Activated CD8-positive, alpha-beta memory T cell treated with anti-CD3 and anti-CD28 coated beads, Interleukin-2, amount 10 ng/mL, durations not matched to agents 7 days and 5 days (primary cell): ENCODE measurements at regions not wholly inside any gene's neighbourhood (a gene's known extent, or its start where the extent isn't known, plus 50 kb on each side); places are given as distances from the start of the nearest gene placed in this dataset.

Experiments used
- ATAC-seq: fragments of 150-1000 bp; cut with Tn5 transposase; one replicate; pipeline ENCODE4 v1.10.0; 2021; ENCODE audit warnings: moderate library complexity
- CTCF ChIA-PET: fragments of 350-600 bp; sonication (Branson Sonifier 250); formaldehyde crosslinking; loops from one replicate; lab custom pipeline; 2021; ENCODE audit warnings: antibody characterized with exemption; lab: Charles Lee
- DNase-seq: peaks from one replicate; pipeline ENCODE4 v3.0.0-alpha.2; 2020
- H3K27ac Mint-ChIP-seq: one replicate; pipeline ENCODE4 v1.8.0; 2021; ENCODE audit warnings: mild to moderate bottlenecking, mixed read lengths
- H3K27me3 Mint-ChIP-seq: one replicate; pipeline ENCODE4 v1.8.0; 2021; ENCODE audit warnings: mixed read lengths
- H3K36me3 Mint-ChIP-seq: one replicate; pipeline ENCODE4 v1.8.0; 2021; ENCODE audit warnings: mild to moderate bottlenecking, mixed read lengths
- H3K4me1 Mint-ChIP-seq: one replicate; pipeline ENCODE4 v1.8.0; 2021; ENCODE audit warnings: mixed read lengths
- H3K4me3 Mint-ChIP-seq: one replicate; pipeline ENCODE4 v1.8.0; 2021; ENCODE audit warnings: mild to moderate bottlenecking, moderate library complexity, mixed read lengths
- H3K9me3 Mint-ChIP-seq: one replicate; pipeline ENCODE4 v1.8.0; 2022; ENCODE audit warnings: low read depth, mixed read lengths

- Mint-ChIP-seq H3K27ac (no peak overlapping the region), H3K36me3 (no peaks in the 10 kb centered on the region), H3K9me3 (peaks cover 10% of the 10 kb centered on the region), H3K27me3 (no peaks in the 10 kb centered on the region), H3K4me3 (no peak overlapping the region), H3K4me1 (no peaks in the 10 kb centered on the region)
- DNase-seq (no peak), ATAC-seq (no peak)
- CTCF ChIA-PET = no interaction called here
These were observed 396.4 kb downstream of the GRIA2 start for GRCh38 chr4:157616741-157617472.

GRCh38 chr4:157607996-157608395, 387.5 kb downstream of the GRIA2 start:
- no peak for ATAC-seq
- no peak for DNase-seq
- CTCF ChIA-PET = no interaction called here

GRCh38 chr4:157600583-157600982, 380.1 kb downstream of the GRIA2 start:
- Mint-ChIP-seq H3K4me1 (no peaks in the 10 kb centered on the region), H3K27ac (no peak overlapping the region), H3K36me3 (no peaks in the 10 kb centered on the region), H3K4me3 (no peak overlapping the region), H3K9me3 (peaks cover 7% of the 10 kb centered on the region), H3K27me3 (no peaks in the 10 kb centered on the region)
- DNase-seq (no peak), ATAC-seq (no peak)
- CTCF ChIA-PET = no interaction called here

More at GRCh38 chr4:157607996-157608395, 387.5 kb downstream of the GRIA2 start:
- Mint-ChIP-seq H3K4me3 (no peak overlapping the region), H3K27me3 (no peaks in the 10 kb centered on the region), H3K9me3 (peaks cover 3% of the 10 kb centered on the region), H3K27ac (no peak overlapping the region), H3K36me3 (no peaks in the 10 kb centered on the region), H3K4me1 (no peaks in the 10 kb centered on the region)

GRCh38 chr4:157591245-157591644, 370.7 kb downstream of the GRIA2 start:
- no peaks in the 10 kb centered on the region for H3K4me1 Mint-ChIP-seq
- no peaks in the 10 kb centered on the region for H3K36me3 Mint-ChIP-seq
- no peak for ATAC-seq
- H3K27ac Mint-ChIP-seq = no peak overlapping the region
- H3K9me3 Mint-ChIP-seq = no peaks in the 10 kb centered on the region
- no peak overlapping the region for H3K4me3 Mint-ChIP-seq
- DNase-seq = no peak
- H3K27me3 Mint-ChIP-seq = no peaks in the 10 kb centered on the region
- CTCF ChIA-PET = no interaction called here

GRCh38 chr4:157590679-157591078, 370.2 kb downstream of the GRIA2 start:
- Mint-ChIP-seq H3K27ac (no peak overlapping the region), H3K9me3 (no peaks in the 10 kb centered on the region), H3K36me3 (no peaks in the 10 kb centered on the region), H3K4me1 (no peaks in the 10 kb centered on the region), H3K4me3 (no peak overlapping the region), H3K27me3 (no peaks in the 10 kb centered on the region)
- DNase-seq (no peak), ATAC-seq (no peak)
- CTCF ChIA-PET = no interaction called here

- no peaks in the 10 kb centered on the region for H3K4me1 Mint-ChIP-seq
- DNase-seq (no peak), ATAC-seq (no peak)
- H3K36me3 Mint-ChIP-seq = no peaks in the 10 kb centered on the region
- CTCF ChIA-PET = no interaction called here
- H3K4me3 Mint-ChIP-seq = no peak overlapping the region
- H3K9me3 Mint-ChIP-seq = no peaks in the 10 kb centered on the region
- no peaks in the 10 kb centered on the region for H3K27me3 Mint-ChIP-seq
- H3K27ac Mint-ChIP-seq = no peak overlapping the region
These were observed 367.3 kb downstream of the GRIA2 start for GRCh38 chr4:157587681-157588423.

GRCh38 chr4:157582141-157582540, 361.6 kb downstream of the GRIA2 start:
- DNase-seq = no peak
- Mint-ChIP-seq H3K9me3 (peaks cover 2% of the 10 kb centered on the region), H3K4me1 (no peaks in the 10 kb centered on the region), H3K36me3 (no peaks in the 10 kb centered on the region), H3K27me3 (no peaks in the 10 kb centered on the region), H3K27ac (no peak overlapping the region), H3K4me3 (no peak overlapping the region)
- ATAC-seq = no peak
- CTCF ChIA-PET = no interaction called here

- Mint-ChIP-seq H3K4me3 (no peak overlapping the region), H3K4me1 (no peaks in the 10 kb centered on the region), H3K27ac (no peak overlapping the region), H3K36me3 (no peaks in the 10 kb centered on the region), H3K9me3 (peaks cover 7% of the 10 kb centered on the region), H3K27me3 (no peaks in the 10 kb centered on the region)
- ATAC-seq (no peak), DNase-seq (no peak)
- CTCF ChIA-PET = no interaction called here
These were observed 356.2 kb downstream of the GRIA2 start for GRCh38 chr4:157576671-157577217.

GRCh38 chr4:157575339-157575738, 354.8 kb downstream of the GRIA2 start:
- CTCF ChIA-PET = no interaction called here
- Mint-ChIP-seq H3K9me3 (peaks cover 5% of the 10 kb centered on the region), H3K36me3 (no peaks in the 10 kb centered on the region), H3K4me1 (no peaks in the 10 kb centered on the region), H3K27ac (no peak overlapping the region), H3K27me3 (no peaks in the 10 kb centered on the region), H3K4me3 (no peak overlapping the region)
- no peak for DNase-seq
- ATAC-seq = no peak

- no peak for DNase-seq
- H3K4me1 Mint-ChIP-seq = no peaks in the 10 kb centered on the region
- no peaks in the 10 kb centered on the region for H3K36me3 Mint-ChIP-seq
- H3K9me3 Mint-ChIP-seq = peaks cover 5% of the 10 kb centered on the region
- CTCF ChIA-PET = no interaction called here
- no peaks in the 10 kb centered on the region for H3K27me3 Mint-ChIP-seq
- ATAC-seq = no peak
- H3K27ac Mint-ChIP-seq = no peak overlapping the region
- no peak overlapping the region for H3K4me3 Mint-ChIP-seq
These were observed 354.1 kb downstream of the GRIA2 start for GRCh38 chr4:157574606-157575005.

- DNase-seq (no peak), ATAC-seq (no peak)
- no peaks in the 10 kb centered on the region for H3K36me3 Mint-ChIP-seq
- no peaks in the 10 kb centered on the region for H3K27me3 Mint-ChIP-seq
- H3K9me3 Mint-ChIP-seq = peaks cover 5% of the 10 kb centered on the region
- no peaks in the 10 kb centered on the region for H3K4me1 Mint-ChIP-seq
- CTCF ChIA-PET = no interaction called here
- H3K4me3 Mint-ChIP-seq = no peak overlapping the region
- H3K27ac Mint-ChIP-seq = no peak overlapping the region
These were observed 352.4 kb downstream of the GRIA2 start for GRCh38 chr4:157572951-157573350.

GRCh38 chr4:157572284-157572683, 351.8 kb downstream of the GRIA2 start:
- no peak overlapping the region for H3K4me3 Mint-ChIP-seq
- H3K27me3 Mint-ChIP-seq = no peaks in the 10 kb centered on the region
- CTCF ChIA-PET = no interaction called here
- DNase-seq = no peak
- peaks cover 5% of the 10 kb centered on the region for H3K9me3 Mint-ChIP-seq
- no peaks in the 10 kb centered on the region for H3K4me1 Mint-ChIP-seq
- no peaks in the 10 kb centered on the region for H3K36me3 Mint-ChIP-seq
- no peak for ATAC-seq
- no peak overlapping the region for H3K27ac Mint-ChIP-seq

- Mint-ChIP-seq H3K4me3 (no peak overlapping the region), H3K36me3 (no peaks in the 10 kb centered on the region), H3K9me3 (no peaks in the 10 kb centered on the region), H3K27me3 (no peaks in the 10 kb centered on the region), H3K4me1 (no peaks in the 10 kb centered on the region), H3K27ac (no peak overlapping the region)
- no peak for ATAC-seq
- no peak for DNase-seq
- CTCF ChIA-PET = no interaction called here
These were observed 344.2 kb downstream of the GRIA2 start for GRCh38 chr4:157564771-157565170.

GRCh38 chr4:157564218-157564617, 343.7 kb downstream of the GRIA2 start:
- H3K9me3 Mint-ChIP-seq = no peaks in the 10 kb centered on the region
- DNase-seq (no peak), ATAC-seq (no peak)
- H3K4me3 Mint-ChIP-seq = no peak overlapping the region
- no peaks in the 10 kb centered on the region for H3K4me1 Mint-ChIP-seq
- no peak overlapping the region for H3K27ac Mint-ChIP-seq
- CTCF ChIA-PET = no interaction called here
- no peaks in the 10 kb centered on the region for H3K36me3 Mint-ChIP-seq
- no peaks in the 10 kb centered on the region for H3K27me3 Mint-ChIP-seq
